H1 (cell line): ENCODE measurements at regions not wholly inside any gene's neighbourhood (a gene's known extent, or its start where the extent isn't known, plus 50 kb on each side); places are given as distances from the start of the nearest gene placed in this dataset.

Experiments used
- CTCF ChIA-PET: fragments of 300-600 bp; sonication (Branson Sonifier 250); formaldehyde crosslinking; loops from one replicate; lab custom pipeline; 2021; ENCODE audit not compliant: partially characterized antibody; lab: Charles Lee
- POLR2A ChIA-PET: fragments of 300-600 bp; sonication (Branson Sonifier 250); formaldehyde crosslinking; loops from one replicate; lab custom pipeline; 2021; ENCODE audit warnings: inconsistent platforms; ENCODE audit not compliant: partially characterized antibody; lab: Charles Lee
- DNase-seq, 2 experiments: peaks; one replicate each; pipeline versions ENCODE4 v3.0.0 to v3.0.0-alpha.2; 2010 to 2022; ENCODE audit warnings: low spot score in 2 of 2, low read depth in 1 of 2, mixed read lengths in 1 of 2
- FAIRE-seq: peaks from 2 replicates; lab custom pipeline; 2011; peaks lifted over from hg19 to GRCh38; lab: Jason Lieb, UNC
- H2AFZ ChIP-seq: 2 replicates; pipeline ENCODE4 v1.8.1; 2012; ENCODE audit warnings: low read length, inconsistent platforms
- H2AK5ac ChIP-seq: 2 replicates; pipeline ENCODE4 v1.6.1; 2013; ENCODE audit warnings: low read depth, low read length
- H2BK120ac ChIP-seq: replicated peaks from 2 replicates; pipeline ENCODE3; 2013; ENCODE audit warnings: low read depth, low read length, inconsistent platforms
- H2BK12ac ChIP-seq: 2 replicates; pipeline ENCODE4 v1.6.1; 2013; ENCODE audit warnings: low read depth, low read length
- H2BK15ac ChIP-seq: 2 replicates; pipeline ENCODE4 v1.6.1; 2013; ENCODE audit warnings: low read length
- H2BK20ac ChIP-seq: 2 replicates; pipeline ENCODE4 v1.6.1; 2013; ENCODE audit warnings: low read length
- H2BK5ac ChIP-seq: 2 replicates; pipeline ENCODE4 v1.6.1; 2013; ENCODE audit warnings: low read depth, low read length
- H3K14ac ChIP-seq: 2 replicates; pipeline ENCODE4 v1.6.1; 2013; ENCODE audit warnings: inconsistent platforms; ENCODE audit not compliant: insufficient read length
- H3K18ac ChIP-seq: 2 replicates; pipeline ENCODE4 v1.6.1; 2013; ENCODE audit warnings: low read length; ENCODE audit errors: extremely low read depth
- H3K23ac ChIP-seq: 2 replicates; pipeline ENCODE4 v1.6.1; 2013; ENCODE audit warnings: inconsistent platforms; ENCODE audit not compliant: insufficient read length
- H3K23me2 ChIP-seq: 2 replicates; pipeline ENCODE4 v1.6.1; 2013; ENCODE audit warnings: low read depth, low read length
- H3K27ac ChIP-seq: 2 replicates; pipeline ENCODE4 v1.6.1; 2011; ENCODE audit warnings: low read depth, low read length, inconsistent platforms
- H3K27me3 ChIP-seq, 4 experiments: replicated peaks in 1 of 4; 1 replicate in 1 of 4; 2 replicates in 3 of 4; pipeline versions ENCODE4 v1.6.1 to v1.8.1; 2011 to 2013; ENCODE audit warnings: low read length in 3 of 4, mild to moderate bottlenecking in 3 of 4, inconsistent platforms in 2 of 4, mixed read lengths in 2 of 4, moderate library complexity in 1 of 4; ENCODE audit not compliant: control insufficient read depth in 3 of 4, insufficient read depth in 3 of 4; ENCODE audit errors: extremely low read depth in 1 of 4
- H3K36me3 ChIP-seq, 4 experiments: 2 replicates each; pipeline versions ENCODE4 v1.6.1 to v1.8.1; 2011 to 2013; ENCODE audit warnings: mild to moderate bottlenecking in 4 of 4, low read length in 3 of 4, moderate library complexity in 2 of 4, control low read depth in 1 of 4, inconsistent platforms in 1 of 4; ENCODE audit not compliant: insufficient read depth in 4 of 4, control insufficient read depth in 2 of 4
- H3K4ac ChIP-seq: replicated peaks from 2 replicates; pipeline ENCODE3; 2013; ENCODE audit warnings: low read length, low read depth, mixed read lengths, inconsistent platforms; ENCODE audit not compliant: insufficient read length
- H3K4me1 ChIP-seq, 4 experiments: replicated peaks in 1 of 4; 1 replicate in 1 of 4; 2 replicates in 3 of 4; pipeline versions ENCODE4 v1.6.1 to v1.8.1; 2011 to 2013; ENCODE audit warnings: low read length in 3 of 4, inconsistent platforms in 2 of 4, mixed read lengths in 1 of 4; ENCODE audit not compliant: insufficient read depth in 4 of 4, control insufficient read depth in 3 of 4
- H3K4me2 ChIP-seq, 2 experiments: 2 replicates each; pipeline versions ENCODE4 v1.6.1 to v1.8.1; 2011 to 2013; ENCODE audit warnings: low read depth in 2 of 2, low read length in 2 of 2, control low read depth in 1 of 2, inconsistent platforms in 1 of 2, mild to moderate bottlenecking in 1 of 2; ENCODE audit not compliant: insufficient read depth in 1 of 2
- H3K4me3 ChIP-seq, 4 experiments: fragments of 200-600, 300-600 bp in 1 of 4; sonication (generic), shearing (Covaris generic), sonication (Bioruptor Twin) in 1 of 4; 2 replicates each; pipeline versions ENCODE4 v1.5.1 to v1.8.1; 2011 to 2016; ENCODE audit warnings: low read length in 4 of 4, low read depth in 3 of 4, control low read depth in 2 of 4, inconsistent platforms in 2 of 4, mild to moderate bottlenecking in 2 of 4, mixed read lengths in 1 of 4, moderate library complexity in 1 of 4; ENCODE audit not compliant: insufficient read depth in 2 of 4; ENCODE audit errors: extremely low read depth in 1 of 4
- H3K56ac ChIP-seq: replicated peaks from 2 replicates; pipeline ENCODE3; 2013; ENCODE audit warnings: low read depth, mild to moderate bottlenecking, mixed read lengths, low read length, inconsistent platforms; ENCODE audit not compliant: insufficient read length
- H3K79me1 ChIP-seq: 2 replicates; pipeline ENCODE4 v1.6.1; 2013; ENCODE audit warnings: low read depth, low read length, control low read depth
- H3K79me2 ChIP-seq, 2 experiments: 2 replicates each; pipeline versions ENCODE4 v1.6.1 to v1.8.1; 2012 to 2013; ENCODE audit warnings: low read length in 2 of 2, mild to moderate bottlenecking in 2 of 2, inconsistent platforms in 1 of 2; ENCODE audit not compliant: insufficient read depth in 2 of 2, control insufficient read depth in 1 of 2
- H3K9ac ChIP-seq, 4 experiments: replicated peaks in 1 of 4; 1 replicate in 1 of 4; 2 replicates in 3 of 4; pipeline versions ENCODE4 v1.6.1 to v1.8.1; 2011 to 2013; ENCODE audit warnings: low read depth in 3 of 4, low read length in 3 of 4, control low read depth in 2 of 4, mild to moderate bottlenecking in 2 of 4, moderate library complexity in 2 of 4, inconsistent platforms in 1 of 4; ENCODE audit errors: extremely low read depth in 1 of 4
- H3K9me3 ChIP-seq, 2 experiments: 2 replicates each; pipeline versions ENCODE4 v1.6.1 to v1.8.1; 2012 to 2013; ENCODE audit warnings: mild to moderate bottlenecking in 2 of 2, moderate library complexity in 2 of 2, control low read depth in 1 of 2, inconsistent platforms in 1 of 2, low read depth in 1 of 2, low read length in 1 of 2, mixed read lengths in 1 of 2; ENCODE audit not compliant: insufficient read depth in 2 of 2
- H4K20me1 ChIP-seq, 2 experiments: replicated peaks in 1 of 2; 2 replicates each; pipeline versions ENCODE3 to v1.8.1; 2011 to 2013; ENCODE audit warnings: inconsistent platforms in 2 of 2, low read length in 2 of 2, mild to moderate bottlenecking in 1 of 2; ENCODE audit not compliant: insufficient read depth in 2 of 2, control insufficient read depth in 1 of 2
- H4K5ac ChIP-seq: 2 replicates; pipeline ENCODE4 v1.6.1; 2013; ENCODE audit warnings: low read length, low read depth, mixed read lengths, inconsistent platforms; ENCODE audit not compliant: insufficient read length
- H4K8ac ChIP-seq: 2 replicates; pipeline ENCODE4 v1.8.0; 2013; ENCODE audit warnings: mild to moderate bottlenecking, moderate library complexity, low read length, inconsistent platforms; ENCODE audit not compliant: insufficient read depth; ENCODE audit errors: extremely low read depth
- H4K91ac ChIP-seq: replicated peaks from 2 replicates; pipeline ENCODE3; 2013; ENCODE audit warnings: low read length, mixed read lengths, inconsistent platforms; ENCODE audit not compliant: insufficient read length
- whole genome bisulfite sequencing, 2 experiments: shearing (Covaris generic) in 1 of 2; methylation state at CpG; one replicate each; pipeline versions ENCODE4 v1.1.6 to v1.1.7; 2013 to 2015; ENCODE audit warnings: low lambda C conversion rate in 2 of 2, mixed read lengths in 2 of 2, inconsistent platforms in 1 of 2, low coverage in 1 of 2, missing lambda C conversion rate in 1 of 2; ENCODE audit not compliant: insufficient replicate concordance in 2 of 2, insufficient coverage in 1 of 2, insufficient read length in 1 of 2; ENCODE audit errors: extremely low coverage in 1 of 2, missing lambda C conversion rate in 1 of 2; 5-methylcytosine and 5-hydroxymethylcytosine counted together

GRCh38 chr11:123328281-123328867, 101.7 kb upstream of the GRAMD1B start:
- H3K36me3 ChIP-seq, result no peaks in the 10 kb centered on the region
- peak overlapping the region; percentile 36; the same call in 1 of the 2 replicates for H2AFZ ChIP-seq
- no peak overlapping the region for H4K91ac ChIP-seq
- CTCF ChIA-PET, result interaction anchor here (1.0 to 2.2 kb wide), 8 partner anchors 10 to 252 kb away, joined by 3 to 10 read pairs (median 4); no protein-coding TSS in a partner anchor
- H3K4me2 ChIP-seq, result no peak overlapping the region
- no peak overlapping the region for H3K14ac ChIP-seq
- H2AK5ac ChIP-seq, result no peak overlapping the region
- H3K18ac ChIP-seq, result no peak overlapping the region
- H3K79me1 ChIP-seq, result no peaks in the 10 kb centered on the region
- WGBS, 2 experiments, result 86% methylated on average over 5 of the region's 5 CpGs; no CpG with 5 or more reads in 1 of the 2 experiments
- no peaks in the 10 kb centered on the region for H3K9me3 ChIP-seq
- POLR2A ChIA-PET, result no interaction called here
- peak overlapping the region in 1 of 4 experiments; percentile 34; a peak in 1 of 7 replicates for H3K9ac ChIP-seq
- H3K79me2 ChIP-seq, result no peaks in the 10 kb centered on the region
- FAIRE-seq, result peak; percentile 24
- no peak overlapping the region for H2BK120ac ChIP-seq
- no peaks in the 10 kb centered on the region for H4K20me1 ChIP-seq
- H4K8ac ChIP-seq, result no peak overlapping the region
- no peak overlapping the region for H2BK15ac ChIP-seq
- H4K5ac ChIP-seq, result no peak overlapping the region
- H3K4me1 ChIP-seq, result no peaks in the 10 kb centered on the region
- no peak for DNase-seq
- H3K27me3 ChIP-seq, result no peaks in the 10 kb centered on the region
- no peak overlapping the region for H3K4me3 ChIP-seq
- no peak overlapping the region for H3K27ac ChIP-seq
- no peak overlapping the region for H2BK12ac ChIP-seq
- H3K23ac ChIP-seq, result no peak overlapping the region
- no peak overlapping the region for H2BK20ac ChIP-seq
- H3K23me2 ChIP-seq, result no peaks in the 10 kb centered on the region
- H3K56ac ChIP-seq, result no peak overlapping the region
- no peak overlapping the region for H2BK5ac ChIP-seq
- no peak overlapping the region for H3K4ac ChIP-seq
